ENCODE measurements at regions not wholly inside any gene's neighbourhood (a gene's known extent, or its start where the extent isn't known, plus 50 kb on each side); places are given as distances from the start of the nearest gene placed in this dataset.

GRCh38 chr1:98098473-98098872 is 177.6 kb upstream of the DPYD start:
- Histone ChIP-seq H3K27ac (ENCODE audit: extremely low read depth, low read depth, low read length) (no peak overlapping the region), H3K9me3 (ENCODE audit: control insufficient read depth, insufficient read depth, low read depth, low read length) (no peaks in the 10 kb centered on the region), H3K4me3 (ENCODE audit: low read depth, low read length) (no peak overlapping the region), H3K4me1 (ENCODE audit: control insufficient read depth, insufficient read depth, low read length) (no peaks in the 10 kb centered on the region), H3K36me3 (ENCODE audit: control insufficient read depth in 2 of 2, insufficient read depth in 1 of 2, low read length in 2 of 2) (no peaks in the 10 kb centered on the region)
- no peak for TF ChIP-seq ZNF138 (tag by site-specific recombination; IDR thresholded peaks at IDR 0.05; ENCODE audit: borderline replicate concordance)
- no peak for TF ChIP-seq ZNF621 (tag by site-specific recombination; IDR thresholded peaks at IDR 0.05)
- TF ChIP-seq, protein P1, sequence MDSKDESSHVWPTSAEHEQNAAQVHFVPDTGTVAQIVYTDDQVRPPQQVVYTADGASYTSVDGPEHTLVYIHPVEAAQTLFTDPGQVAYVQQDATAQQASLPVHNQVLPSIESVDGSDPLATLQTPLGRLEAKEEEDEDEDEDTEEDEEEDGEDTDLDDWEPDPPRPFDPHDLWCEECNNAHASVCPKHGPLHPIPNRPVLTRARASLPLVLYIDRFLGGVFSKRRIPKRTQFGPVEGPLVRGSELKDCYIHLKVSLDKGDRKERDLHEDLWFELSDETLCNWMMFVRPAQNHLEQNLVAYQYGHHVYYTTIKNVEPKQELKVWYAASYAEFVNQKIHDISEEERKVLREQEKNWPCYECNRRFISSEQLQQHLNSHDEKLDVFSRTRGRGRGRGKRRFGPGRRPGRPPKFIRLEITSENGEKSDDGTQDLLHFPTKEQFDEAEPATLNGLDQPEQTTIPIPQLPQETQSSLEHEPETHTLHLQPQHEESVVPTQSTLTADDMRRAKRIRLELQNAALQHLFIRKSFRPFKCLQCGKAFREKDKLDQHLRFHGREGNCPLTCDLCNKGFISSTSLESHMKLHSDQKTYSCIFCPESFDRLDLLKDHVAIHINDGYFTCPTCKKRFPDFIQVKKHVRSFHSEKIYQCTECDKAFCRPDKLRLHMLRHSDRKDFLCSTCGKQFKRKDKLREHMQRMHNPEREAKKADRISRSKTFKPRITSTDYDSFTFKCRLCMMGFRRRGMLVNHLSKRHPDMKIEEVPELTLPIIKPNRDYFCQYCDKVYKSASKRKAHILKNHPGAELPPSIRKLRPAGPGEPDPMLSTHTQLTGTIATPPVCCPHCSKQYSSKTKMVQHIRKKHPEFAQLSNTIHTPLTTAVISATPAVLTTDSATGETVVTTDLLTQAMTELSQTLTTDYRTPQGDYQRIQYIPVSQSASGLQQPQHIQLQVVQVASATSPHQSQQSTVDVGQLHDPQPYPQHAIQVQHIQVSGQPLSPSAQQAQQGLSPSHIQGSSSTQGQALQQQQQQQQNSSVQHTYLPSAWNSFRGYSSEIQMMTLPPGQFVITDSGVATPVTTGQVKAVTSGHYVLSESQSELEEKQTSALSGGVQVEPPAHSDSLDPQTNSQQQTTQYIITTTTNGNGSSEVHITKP (tag by site-specific recombination; IDR thresholded peaks at IDR 0.05), result no peak
- TF ChIP-seq, protein P2, sequence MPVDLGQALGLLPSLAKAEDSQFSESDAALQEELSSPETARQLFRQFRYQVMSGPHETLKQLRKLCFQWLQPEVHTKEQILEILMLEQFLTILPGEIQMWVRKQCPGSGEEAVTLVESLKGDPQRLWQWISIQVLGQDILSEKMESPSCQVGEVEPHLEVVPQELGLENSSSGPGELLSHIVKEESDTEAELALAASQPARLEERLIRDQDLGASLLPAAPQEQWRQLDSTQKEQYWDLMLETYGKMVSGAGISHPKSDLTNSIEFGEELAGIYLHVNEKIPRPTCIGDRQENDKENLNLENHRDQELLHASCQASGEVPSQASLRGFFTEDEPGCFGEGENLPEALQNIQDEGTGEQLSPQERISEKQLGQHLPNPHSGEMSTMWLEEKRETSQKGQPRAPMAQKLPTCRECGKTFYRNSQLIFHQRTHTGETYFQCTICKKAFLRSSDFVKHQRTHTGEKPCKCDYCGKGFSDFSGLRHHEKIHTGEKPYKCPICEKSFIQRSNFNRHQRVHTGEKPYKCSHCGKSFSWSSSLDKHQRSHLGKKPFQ (tag by site-specific recombination; IDR thresholded peaks at IDR 0.05), result no peak
- TF ChIP-seq ZNF776 (tag by site-specific recombination; IDR thresholded peaks at IDR 0.05; ENCODE audit: borderline replicate concordance), result no peak
- TF ChIP-seq ZFP41 (tag by site-specific recombination; IDR thresholded peaks at IDR 0.05; ENCODE audit: borderline replicate concordance), result no peak
- no peak for TF ChIP-seq ZNF10 (tag by site-specific recombination; IDR thresholded peaks at IDR 0.05)
- TF ChIP-seq SP3 (tag by site-specific recombination; IDR thresholded peaks at IDR 0.05), result no peak
- no peak for TF ChIP-seq ZBTB10 (tag by site-specific recombination; IDR thresholded peaks at IDR 0.05)
- TF ChIP-seq ZNF549 (tag by site-specific recombination; IDR thresholded peaks at IDR 0.05), result no peak
- no peak for TF ChIP-seq ZNF169 (tag by site-specific recombination; IDR thresholded peaks at IDR 0.05)
- no peak for TF ChIP-seq OSR2 (tag by site-specific recombination; IDR thresholded peaks at IDR 0.05)
- TF ChIP-seq ZNF416 (tag by site-specific recombination; IDR thresholded peaks at IDR 0.05), result no peak
- TF ChIP-seq ZNF394 (tag by site-specific recombination; IDR thresholded peaks at IDR 0.05; ENCODE audit: borderline replicate concordance), result no peak
- TF ChIP-seq ZNF548 (tag by site-specific recombination; IDR thresholded peaks at IDR 0.05), result no peak
- TF ChIP-seq ZNF426 (tag by site-specific recombination; IDR thresholded peaks at IDR 0.05), result no peak
- TF ChIP-seq MYNN (tag by site-specific recombination; IDR thresholded peaks at IDR 0.05; ENCODE audit: borderline replicate concordance), result no peak
- no peak for TF ChIP-seq ZNF510 (tag by site-specific recombination; IDR thresholded peaks at IDR 0.05; ENCODE audit: insufficient replicate concordance)
- TF ChIP-seq ZNF16 (tag by site-specific recombination; IDR thresholded peaks at IDR 0.05; ENCODE audit: low read depth), result no peak
- no peak for TF ChIP-seq ZNF629 (tag by site-specific recombination; IDR thresholded peaks at IDR 0.05)
- ChIA-PET POLR2A (interaction anchor here (0.7 kb wide), 1 partner anchor 242 kb away, joined by 3 read pairs; no protein-coding TSS in a partner anchor), CTCF (interaction anchor here (1.5 kb wide), 1 partner anchor 369 kb away, joined by 6 read pairs; no protein-coding TSS in a partner anchor)
